WTC11 (cell line): ENCODE measurements at regions not wholly inside any gene's neighbourhood (a gene's known extent, or its start where the extent isn't known, plus 50 kb on each side); places are given as distances from the start of the nearest gene placed in this dataset.
"Not testable (repeated sequence)": the region's sequence is repeated elsewhere in the genome, so short reads cannot be mapped to it uniquely, and the experiment has no call there.

Experiments used
- ATAC-seq: fragments of 200-7000 bp; cut with Tn5 transposase; 2 replicates; pipeline ENCODE4 v1.10.0; 2021; ENCODE audit warnings: mild to moderate bottlenecking, moderate library complexity
- CTCF ChIA-PET: fragments of 300-600 bp; sonication (Branson Sonifier 250); formaldehyde crosslinking; loops from one replicate; lab custom pipeline; 2021; ENCODE audit warnings: antibody characterized with exemption; lab: Charles Lee
- POLR2A ChIA-PET: fragments of 350-600 bp; sonication (Branson Sonifier 250); formaldehyde crosslinking; loops from one replicate; lab custom pipeline; 2021; ENCODE audit warnings: antibody characterized with exemption; lab: Charles Lee
- DNase-seq: peaks from one replicate; pipeline ENCODE4 v3.0.0; 2021; ENCODE audit warnings: low spot score
- H3K27ac Mint-ChIP-seq: 2 replicates; pipeline ENCODE4 v1.8.0; 2021; ENCODE audit warnings: mixed read lengths
- H3K27me3 Mint-ChIP-seq: 2 replicates; pipeline ENCODE4 v1.8.0; 2021; ENCODE audit warnings: low read depth, mild to moderate bottlenecking, moderate library complexity, mixed read lengths
- H3K36me3 Mint-ChIP-seq: 2 replicates; pipeline ENCODE4 v1.8.0; 2021; ENCODE audit warnings: mixed read lengths
- H3K4me1 Mint-ChIP-seq: 2 replicates; pipeline ENCODE4 v1.8.0; 2022; ENCODE audit warnings: mixed read lengths
- H3K4me3 Mint-ChIP-seq: 2 replicates; pipeline ENCODE4 v1.8.0; 2021; ENCODE audit warnings: mild to moderate bottlenecking, moderate library complexity, mixed read lengths
- H3K9me3 Mint-ChIP-seq: 2 replicates; pipeline ENCODE4 v1.8.0; 2021; ENCODE audit warnings: mixed read lengths
- ATF1 ChIP-seq: sonication (generic); formaldehyde crosslinking; IDR thresholded peaks from 2 replicates; pipeline ENCODE4 v1.8.1; 2023; ENCODE audit warnings: mild to moderate bottlenecking, moderate library complexity, missing genetic modification reagents
- FOXP1 ChIP-seq: sonication (generic); formaldehyde crosslinking; IDR thresholded peaks from 2 replicates; pipeline ENCODE4 v1.8.0; 2022; ENCODE audit warnings: missing genetic modification reagents, mild to moderate bottlenecking, moderate library complexity, borderline replicate concordance
- GABPB1 ChIP-seq: sonication (generic); formaldehyde crosslinking; IDR thresholded peaks from 2 replicates; pipeline ENCODE4 v1.8.1; 2023; ENCODE audit warnings: mild to moderate bottlenecking, missing genetic modification reagents
- NFE2L1 ChIP-seq: sonication (generic); formaldehyde crosslinking; IDR thresholded peaks from 2 replicates; pipeline ENCODE4 v1.8.1; 2023; ENCODE audit warnings: missing genetic modification reagents
- NR3C1 ChIP-seq: sonication (generic); formaldehyde crosslinking; conservative IDR thresholded peaks from 2 replicates; pipeline ENCODE4 v1.8.1; 2023; ENCODE audit warnings: low read depth, mild to moderate bottlenecking, missing genetic modification reagents
- OVOL2 ChIP-seq: fragments of 250-450 bp; sonication (Bioruptor Pico); IDR thresholded peaks from 2 replicates; pipeline ENCODE4 v1.9.0; 2021; ENCODE audit warnings: mild to moderate bottlenecking, borderline replicate concordance
- SOX15 ChIP-seq: fragments of 250-450 bp; sonication (Bioruptor Pico); IDR thresholded peaks from 2 replicates; pipeline ENCODE4 v1.9.0; 2021; ENCODE audit warnings: mild to moderate bottlenecking
- TP53 ChIP-seq: sonication (generic); formaldehyde crosslinking; IDR thresholded peaks from 2 replicates; pipeline ENCODE4 v1.8.1; 2023; ENCODE audit warnings: mild to moderate bottlenecking, missing genetic modification reagents
- ZNF138 ChIP-seq: sonication (generic); formaldehyde crosslinking; conservative IDR thresholded peaks from 2 replicates; pipeline ENCODE4 v1.8.1; 2022; ENCODE audit warnings: mild to moderate bottlenecking, moderate library complexity, missing genetic modification reagents
- ZNF423 ChIP-seq: fragments of 250-450 bp; sonication (Bioruptor Pico); IDR thresholded peaks from 2 replicates; pipeline ENCODE4 v2.1.2; 2022; ENCODE audit warnings: mild to moderate bottlenecking, moderate library complexity
- TF ChIP-seq, protein P1 (sequence below): fragments of 250-450 bp; sonication (Bioruptor Pico); IDR thresholded peaks from 2 replicates; pipeline ENCODE4 v1.9.0; 2021; ENCODE audit warnings: mild to moderate bottlenecking, borderline replicate concordance
- TF ChIP-seq, protein P2 (sequence below): sonication (generic); formaldehyde crosslinking; IDR thresholded peaks from 2 replicates; pipeline ENCODE4 v1.8.1; 2023; ENCODE audit warnings: mild to moderate bottlenecking, missing genetic modification reagents
- TF ChIP-seq, protein P3 (sequence below): sonication (generic); formaldehyde crosslinking; IDR thresholded peaks from 2 replicates; pipeline ENCODE4 v1.8.1; 2022; ENCODE audit warnings: missing genetic modification reagents, borderline replicate concordance
- TF ChIP-seq, protein P4 (sequence below): sonication (generic); formaldehyde crosslinking; IDR thresholded peaks from 2 replicates; pipeline ENCODE4 v1.8.0; 2022; ENCODE audit warnings: mild to moderate bottlenecking, missing genetic modification reagents
- TF ChIP-seq, protein P5 (sequence below): sonication (generic); formaldehyde crosslinking; IDR thresholded peaks from 2 replicates; pipeline ENCODE4 v1.8.1; 2022; ENCODE audit warnings: mild to moderate bottlenecking, missing genetic modification reagents, moderate library complexity, borderline replicate concordance
- TF ChIP-seq, protein P6 (sequence below): fragments of 250-450 bp; sonication (Bioruptor Pico); IDR thresholded peaks from 2 replicates; pipeline ENCODE4 v1.8.0; 2021; ENCODE audit warnings: mild to moderate bottlenecking

DNA sequence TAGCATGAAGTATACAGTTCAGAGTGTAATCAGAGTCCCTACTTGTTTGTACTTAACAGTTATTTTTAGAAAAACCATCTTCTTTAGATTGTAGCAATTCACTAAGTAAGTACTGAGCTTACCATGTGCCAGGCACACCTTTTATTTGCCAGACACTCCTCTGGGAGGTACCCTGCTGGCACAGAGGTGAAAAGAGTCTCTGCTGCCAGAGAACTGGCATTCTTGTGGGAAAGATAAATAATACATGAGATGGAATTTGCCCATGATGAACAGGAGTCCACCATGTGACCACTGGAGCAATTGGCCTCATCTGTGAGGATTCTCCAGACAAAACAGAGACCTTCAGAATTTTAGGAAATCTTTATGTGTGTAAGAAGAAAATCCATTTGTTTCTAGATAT, 199.3 kb upstream of the SLC16A7 start:
- H3K9me3 Mint-ChIP-seq, result peaks cover 26% of the 10 kb centered on the region
- H3K27ac Mint-ChIP-seq, result no peak overlapping the region
- no peaks in the 10 kb centered on the region for H3K4me1 Mint-ChIP-seq
- POLR2A ChIA-PET, result no interaction called here
- H3K4me3 Mint-ChIP-seq, result no peak overlapping the region
- DNase-seq (no peak), ATAC-seq (no peak)
- peaks cover 11% of the 10 kb centered on the region for H3K36me3 Mint-ChIP-seq
- no peaks in the 10 kb centered on the region for H3K27me3 Mint-ChIP-seq
- CTCF ChIA-PET, result interaction anchor here (1.3 kb wide), 1 partner anchor 51 kb away, joined by 4 read pairs; no protein-coding TSS in a partner anchor
- TF ChIP-seq NFE2L1 (CRISPR knock-in tag), result no peak
- no peak for TF ChIP-seq ATF1 (CRISPR knock-in tag)
- TF ChIP-seq ZNF138 (CRISPR knock-in tag), result no peak
- TF ChIP-seq GABPB1 (CRISPR knock-in tag), result no peak
- TF ChIP-seq OVOL2, result no peak
- no peak for TF ChIP-seq SOX15
- TF ChIP-seq, protein P1, sequence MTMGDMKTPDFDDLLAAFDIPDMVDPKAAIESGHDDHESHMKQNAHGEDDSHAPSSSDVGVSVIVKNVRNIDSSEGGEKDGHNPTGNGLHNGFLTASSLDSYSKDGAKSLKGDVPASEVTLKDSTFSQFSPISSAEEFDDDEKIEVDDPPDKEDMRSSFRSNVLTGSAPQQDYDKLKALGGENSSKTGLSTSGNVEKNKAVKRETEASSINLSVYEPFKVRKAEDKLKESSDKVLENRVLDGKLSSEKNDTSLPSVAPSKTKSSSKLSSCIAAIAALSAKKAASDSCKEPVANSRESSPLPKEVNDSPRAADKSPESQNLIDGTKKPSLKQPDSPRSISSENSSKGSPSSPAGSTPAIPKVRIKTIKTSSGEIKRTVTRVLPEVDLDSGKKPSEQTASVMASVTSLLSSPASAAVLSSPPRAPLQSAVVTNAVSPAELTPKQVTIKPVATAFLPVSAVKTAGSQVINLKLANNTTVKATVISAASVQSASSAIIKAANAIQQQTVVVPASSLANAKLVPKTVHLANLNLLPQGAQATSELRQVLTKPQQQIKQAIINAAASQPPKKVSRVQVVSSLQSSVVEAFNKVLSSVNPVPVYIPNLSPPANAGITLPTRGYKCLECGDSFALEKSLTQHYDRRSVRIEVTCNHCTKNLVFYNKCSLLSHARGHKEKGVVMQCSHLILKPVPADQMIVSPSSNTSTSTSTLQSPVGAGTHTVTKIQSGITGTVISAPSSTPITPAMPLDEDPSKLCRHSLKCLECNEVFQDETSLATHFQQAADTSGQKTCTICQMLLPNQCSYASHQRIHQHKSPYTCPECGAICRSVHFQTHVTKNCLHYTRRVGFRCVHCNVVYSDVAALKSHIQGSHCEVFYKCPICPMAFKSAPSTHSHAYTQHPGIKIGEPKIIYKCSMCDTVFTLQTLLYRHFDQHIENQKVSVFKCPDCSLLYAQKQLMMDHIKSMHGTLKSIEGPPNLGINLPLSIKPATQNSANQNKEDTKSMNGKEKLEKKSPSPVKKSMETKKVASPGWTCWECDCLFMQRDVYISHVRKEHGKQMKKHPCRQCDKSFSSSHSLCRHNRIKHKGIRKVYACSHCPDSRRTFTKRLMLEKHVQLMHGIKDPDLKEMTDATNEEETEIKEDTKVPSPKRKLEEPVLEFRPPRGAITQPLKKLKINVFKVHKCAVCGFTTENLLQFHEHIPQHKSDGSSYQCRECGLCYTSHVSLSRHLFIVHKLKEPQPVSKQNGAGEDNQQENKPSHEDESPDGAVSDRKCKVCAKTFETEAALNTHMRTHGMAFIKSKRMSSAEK (CRISPR knock-in tag), result no peak
- no peak for TF ChIP-seq FOXP1 (CRISPR knock-in tag)
- no peak for TF ChIP-seq ZNF423 (CRISPR knock-in tag)
- TF ChIP-seq, protein P2, sequence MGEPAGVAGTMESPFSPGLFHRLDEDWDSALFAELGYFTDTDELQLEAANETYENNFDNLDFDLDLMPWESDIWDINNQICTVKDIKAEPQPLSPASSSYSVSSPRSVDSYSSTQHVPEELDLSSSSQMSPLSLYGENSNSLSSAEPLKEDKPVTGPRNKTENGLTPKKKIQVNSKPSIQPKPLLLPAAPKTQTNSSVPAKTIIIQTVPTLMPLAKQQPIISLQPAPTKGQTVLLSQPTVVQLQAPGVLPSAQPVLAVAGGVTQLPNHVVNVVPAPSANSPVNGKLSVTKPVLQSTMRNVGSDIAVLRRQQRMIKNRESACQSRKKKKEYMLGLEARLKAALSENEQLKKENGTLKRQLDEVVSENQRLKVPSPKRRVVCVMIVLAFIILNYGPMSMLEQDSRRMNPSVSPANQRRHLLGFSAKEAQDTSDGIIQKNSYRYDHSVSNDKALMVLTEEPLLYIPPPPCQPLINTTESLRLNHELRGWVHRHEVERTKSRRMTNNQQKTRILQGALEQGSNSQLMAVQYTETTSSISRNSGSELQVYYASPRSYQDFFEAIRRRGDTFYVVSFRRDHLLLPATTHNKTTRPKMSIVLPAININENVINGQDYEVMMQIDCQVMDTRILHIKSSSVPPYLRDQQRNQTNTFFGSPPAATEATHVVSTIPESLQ (CRISPR knock-in tag), result no peak
- TF ChIP-seq, protein P3, sequence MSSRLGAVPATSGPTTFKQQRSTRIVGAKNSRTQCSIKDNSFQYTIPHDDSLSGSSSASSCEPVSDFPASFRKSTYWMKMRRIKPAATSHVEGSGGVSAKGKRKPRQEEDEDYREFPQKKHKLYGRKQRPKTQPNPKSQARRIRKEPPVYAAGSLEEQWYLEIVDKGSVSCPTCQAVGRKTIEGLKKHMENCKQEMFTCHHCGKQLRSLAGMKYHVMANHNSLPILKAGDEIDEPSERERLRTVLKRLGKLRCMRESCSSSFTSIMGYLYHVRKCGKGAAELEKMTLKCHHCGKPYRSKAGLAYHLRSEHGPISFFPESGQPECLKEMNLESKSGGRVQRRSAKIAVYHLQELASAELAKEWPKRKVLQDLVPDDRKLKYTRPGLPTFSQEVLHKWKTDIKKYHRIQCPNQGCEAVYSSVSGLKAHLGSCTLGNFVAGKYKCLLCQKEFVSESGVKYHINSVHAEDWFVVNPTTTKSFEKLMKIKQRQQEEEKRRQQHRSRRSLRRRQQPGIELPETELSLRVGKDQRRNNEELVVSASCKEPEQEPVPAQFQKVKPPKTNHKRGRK (CRISPR knock-in tag), result no peak
- TF ChIP-seq, protein P4, sequence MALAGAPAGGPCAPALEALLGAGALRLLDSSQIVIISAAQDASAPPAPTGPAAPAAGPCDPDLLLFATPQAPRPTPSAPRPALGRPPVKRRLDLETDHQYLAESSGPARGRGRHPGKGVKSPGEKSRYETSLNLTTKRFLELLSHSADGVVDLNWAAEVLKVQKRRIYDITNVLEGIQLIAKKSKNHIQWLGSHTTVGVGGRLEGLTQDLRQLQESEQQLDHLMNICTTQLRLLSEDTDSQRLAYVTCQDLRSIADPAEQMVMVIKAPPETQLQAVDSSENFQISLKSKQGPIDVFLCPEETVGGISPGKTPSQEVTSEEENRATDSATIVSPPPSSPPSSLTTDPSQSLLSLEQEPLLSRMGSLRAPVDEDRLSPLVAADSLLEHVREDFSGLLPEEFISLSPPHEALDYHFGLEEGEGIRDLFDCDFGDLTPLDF (CRISPR knock-in tag), result no peak
- TF ChIP-seq NR3C1 (CRISPR knock-in tag), result no peak
- TF ChIP-seq, protein P5, sequence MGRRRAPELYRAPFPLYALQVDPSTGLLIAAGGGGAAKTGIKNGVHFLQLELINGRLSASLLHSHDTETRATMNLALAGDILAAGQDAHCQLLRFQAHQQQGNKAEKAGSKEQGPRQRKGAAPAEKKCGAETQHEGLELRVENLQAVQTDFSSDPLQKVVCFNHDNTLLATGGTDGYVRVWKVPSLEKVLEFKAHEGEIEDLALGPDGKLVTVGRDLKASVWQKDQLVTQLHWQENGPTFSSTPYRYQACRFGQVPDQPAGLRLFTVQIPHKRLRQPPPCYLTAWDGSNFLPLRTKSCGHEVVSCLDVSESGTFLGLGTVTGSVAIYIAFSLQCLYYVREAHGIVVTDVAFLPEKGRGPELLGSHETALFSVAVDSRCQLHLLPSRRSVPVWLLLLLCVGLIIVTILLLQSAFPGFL (CRISPR knock-in tag), result no peak
- TF ChIP-seq TP53, result no peak
- TF ChIP-seq, protein P6, sequence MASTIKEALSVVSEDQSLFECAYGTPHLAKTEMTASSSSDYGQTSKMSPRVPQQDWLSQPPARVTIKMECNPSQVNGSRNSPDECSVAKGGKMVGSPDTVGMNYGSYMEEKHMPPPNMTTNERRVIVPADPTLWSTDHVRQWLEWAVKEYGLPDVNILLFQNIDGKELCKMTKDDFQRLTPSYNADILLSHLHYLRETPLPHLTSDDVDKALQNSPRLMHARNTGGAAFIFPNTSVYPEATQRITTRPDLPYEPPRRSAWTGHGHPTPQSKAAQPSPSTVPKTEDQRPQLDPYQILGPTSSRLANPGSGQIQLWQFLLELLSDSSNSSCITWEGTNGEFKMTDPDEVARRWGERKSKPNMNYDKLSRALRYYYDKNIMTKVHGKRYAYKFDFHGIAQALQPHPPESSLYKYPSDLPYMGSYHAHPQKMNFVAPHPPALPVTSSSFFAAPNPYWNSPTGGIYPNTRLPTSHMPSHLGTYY (CRISPR knock-in tag), result no peak
- TF ChIP-seq, all 79 proteins: peak for 0

DNA sequence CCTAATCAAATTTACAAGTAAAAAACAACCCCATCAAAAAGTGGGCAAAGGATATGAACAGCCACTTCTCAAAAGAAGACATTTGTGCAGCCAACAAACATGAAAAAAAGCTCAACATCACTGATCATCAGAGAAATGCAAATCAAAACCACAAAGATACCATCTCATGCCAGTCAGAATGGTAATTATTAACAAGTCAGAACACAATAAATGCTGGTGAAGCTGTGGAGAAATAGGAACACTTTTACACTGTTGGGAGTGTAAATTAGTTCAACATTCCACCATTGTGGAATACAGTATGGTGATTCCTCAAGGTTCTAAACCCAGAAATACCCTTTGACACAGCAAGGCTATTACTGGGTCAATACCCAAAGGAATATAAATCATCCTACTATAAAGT, 200.5 kb upstream of the SLC16A7 start:
- ATAC-seq, H3K4me1 Mint-ChIP-seq, H3K27me3 Mint-ChIP-seq, H3K27ac Mint-ChIP-seq, H3K4me3 Mint-ChIP-seq, CTCF ChIA-PET, DNase-seq, POLR2A ChIA-PET: not testable (repeated sequence)
- H3K36me3 Mint-ChIP-seq, result peaks cover 11% of the 10 kb centered on the region
- peaks cover 37% of the 10 kb centered on the region for H3K9me3 Mint-ChIP-seq
